KBM-7 (cell line): ENCODE measurements at regions not wholly inside any gene's neighbourhood (a gene's known extent, or its start where the extent isn't known, plus 50 kb on each side); places are given as distances from the start of the nearest gene placed in this dataset.

Experiments
- DNase-seq: peaks from one replicate; pipeline ENCODE4 v3.0.0-alpha.2; 2015
- in situ Hi-C: fragments of 300-500 bp; cut with MboI; formaldehyde crosslinking; loops from 2 replicates; pipeline ENCODE4 v1.14.3; 2020; ENCODE audit warnings: low sequenced_read_pairs, low pct_unique_long_range_greater_than_20kb, mixed read lengths

DNA sequence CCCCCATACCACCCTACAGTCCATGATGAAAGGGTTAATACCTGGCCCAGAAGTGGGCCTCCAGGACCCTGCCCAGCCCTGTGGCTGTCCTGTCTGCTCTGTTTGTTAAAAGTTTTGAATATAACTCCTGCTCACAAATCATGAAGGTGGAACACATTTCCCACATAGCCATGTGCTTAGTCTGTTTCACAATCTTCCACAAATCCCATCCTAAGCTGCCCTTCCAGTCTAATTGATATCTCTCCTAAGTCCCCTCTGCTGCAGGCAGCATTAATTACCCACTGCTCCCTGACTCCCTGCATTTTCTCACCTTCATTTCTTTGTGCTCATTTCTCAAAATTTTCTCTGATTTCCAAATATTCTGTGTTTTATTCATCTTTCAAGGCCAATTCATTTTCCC is 142.6 kb downstream of the AASDH start:
- in situ Hi-C loops, result no loop called here
- no peak for DNase-seq

DNA sequence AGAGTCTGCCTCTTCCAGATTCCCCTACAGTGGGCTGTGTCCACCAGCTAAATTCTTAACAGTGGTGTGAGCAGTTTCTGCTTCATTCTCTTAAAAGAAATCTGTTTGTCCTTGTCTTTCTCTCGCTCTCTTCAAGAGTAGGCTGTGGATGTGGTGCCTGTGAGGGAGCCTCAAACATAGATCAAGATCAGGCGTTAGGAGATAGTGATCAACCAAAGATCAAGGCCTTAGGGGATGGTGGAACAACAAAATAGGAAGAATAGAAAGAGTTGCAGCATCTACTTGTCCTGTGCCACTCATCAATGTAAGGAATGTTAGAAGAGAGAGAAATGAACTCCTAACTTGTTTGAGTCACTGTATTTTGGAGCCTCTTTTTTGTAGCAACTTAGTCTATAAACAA is 144.2 kb downstream of the AASDH start:
- in situ Hi-C loops, result no loop called here

DNA sequence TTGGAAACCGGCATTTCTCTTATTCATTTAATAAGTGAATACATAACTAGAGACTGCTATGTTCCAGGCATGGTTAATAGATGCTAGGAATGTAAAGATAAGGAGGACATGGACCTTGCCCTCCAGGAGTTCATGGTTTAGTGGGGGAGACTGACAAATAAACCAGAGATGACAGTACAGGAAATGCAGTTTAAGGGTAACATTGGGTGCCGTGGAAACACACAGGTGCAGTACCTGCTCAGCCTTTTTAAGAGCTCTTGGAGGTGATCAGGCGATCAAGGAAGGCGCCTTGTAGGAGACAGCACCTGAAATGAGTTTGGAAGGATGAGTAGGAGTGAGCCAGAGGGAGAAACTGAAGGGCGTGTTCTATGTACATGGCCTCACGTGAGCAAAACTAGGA is 145.8 kb downstream of the AASDH start:
- in situ Hi-C loops, result no loop called here
- no peak for DNase-seq

More for the DNA sequence above, 144.2 kb downstream of the AASDH start:
- DNase-seq, result no peak

DNA sequence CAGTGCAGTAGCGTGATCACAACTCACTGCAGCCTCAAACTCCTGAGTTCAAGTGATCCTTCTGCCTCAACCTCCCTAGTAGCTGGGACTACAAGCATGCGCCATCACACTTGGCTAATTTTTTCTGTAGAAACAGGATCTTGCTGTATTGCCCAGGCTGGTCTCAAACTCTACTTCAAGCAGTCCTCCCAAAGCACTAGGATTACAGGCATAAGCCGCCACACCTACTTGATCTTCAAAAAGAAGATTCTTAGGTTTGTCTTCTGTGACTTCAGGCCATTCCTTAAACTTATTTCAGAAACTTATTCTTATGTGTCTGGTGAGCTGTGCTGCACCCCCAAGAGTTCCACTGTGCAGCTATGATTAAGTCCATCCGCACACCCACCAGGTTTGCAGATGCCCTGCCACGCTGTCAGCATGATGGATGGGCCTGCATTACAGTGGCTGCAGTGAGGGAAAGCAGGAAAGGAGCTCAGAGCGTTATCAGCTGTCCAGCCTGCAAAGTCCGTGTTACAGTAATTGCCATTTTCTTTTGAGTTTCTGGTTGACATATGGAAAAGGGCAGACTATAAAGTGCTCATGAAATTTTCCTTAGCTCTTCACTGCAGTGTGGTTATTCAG is 146.6 kb downstream of the AASDH start:
- DNase-seq, result no peak
- in situ Hi-C loops, result no loop called here

DNA sequence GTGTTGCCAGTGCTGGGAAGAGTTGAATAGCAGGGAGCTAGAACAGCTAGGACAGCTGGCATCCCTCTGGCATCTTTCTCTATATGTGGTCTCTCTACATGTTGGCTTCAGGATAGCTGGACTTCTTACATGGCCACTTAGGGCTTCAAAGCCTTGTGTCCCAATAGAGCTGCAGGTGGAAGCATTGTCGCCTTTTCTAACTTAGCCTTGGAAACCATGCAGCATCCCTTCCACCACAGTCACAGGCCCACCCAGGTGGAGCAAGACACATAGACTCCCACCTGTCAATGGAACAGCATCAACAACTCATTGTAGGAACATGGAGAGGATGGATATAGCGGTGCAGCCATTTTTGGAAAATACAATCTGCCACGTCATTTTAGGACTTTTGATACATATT is 149.0 kb downstream of the AASDH start:
- no peak for DNase-seq
- in situ Hi-C loops, result no loop called here

DNA sequence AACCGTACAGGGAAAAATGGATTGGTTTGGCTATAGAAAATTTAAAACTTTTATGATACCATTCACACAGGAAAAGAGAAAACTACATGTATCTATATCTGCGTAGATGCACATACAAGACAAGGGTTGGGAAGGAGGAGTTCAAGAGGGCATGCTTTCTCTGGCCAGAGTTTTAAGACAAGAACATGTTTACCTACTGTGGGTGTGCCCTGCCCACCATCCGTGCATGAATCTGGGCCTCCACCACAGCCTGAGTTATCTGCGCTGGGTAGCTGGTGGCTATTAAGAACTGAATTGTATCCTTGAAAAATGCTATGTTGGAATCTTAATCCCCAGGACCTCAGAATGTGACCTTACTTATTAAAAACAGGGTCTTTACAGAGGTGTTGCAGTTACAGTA is 151.6 kb downstream of the AASDH start:
- in situ Hi-C loops, result no loop called here
- DNase-seq, result no peak

DNA sequence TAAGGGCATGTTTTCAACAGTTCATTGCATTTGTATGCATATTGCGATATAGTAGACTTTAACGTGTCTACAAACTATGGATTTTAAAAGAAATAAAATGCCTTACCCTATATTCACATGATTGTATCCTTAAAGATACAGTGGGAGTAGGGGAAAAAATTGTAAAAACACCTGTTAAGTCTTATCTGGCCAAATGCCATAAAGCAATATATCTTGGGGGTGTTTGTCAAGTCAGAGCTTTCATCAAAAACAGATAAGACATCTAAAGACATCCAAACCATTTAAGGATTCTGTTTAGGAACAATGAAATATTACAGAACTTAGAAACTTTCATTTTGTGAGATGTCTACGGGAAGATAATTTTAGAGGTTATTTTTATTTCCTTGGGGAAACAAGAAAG is 152.3 kb downstream of the AASDH start:
- in situ Hi-C loops, result no loop called here
- DNase-seq, result no peak

DNA sequence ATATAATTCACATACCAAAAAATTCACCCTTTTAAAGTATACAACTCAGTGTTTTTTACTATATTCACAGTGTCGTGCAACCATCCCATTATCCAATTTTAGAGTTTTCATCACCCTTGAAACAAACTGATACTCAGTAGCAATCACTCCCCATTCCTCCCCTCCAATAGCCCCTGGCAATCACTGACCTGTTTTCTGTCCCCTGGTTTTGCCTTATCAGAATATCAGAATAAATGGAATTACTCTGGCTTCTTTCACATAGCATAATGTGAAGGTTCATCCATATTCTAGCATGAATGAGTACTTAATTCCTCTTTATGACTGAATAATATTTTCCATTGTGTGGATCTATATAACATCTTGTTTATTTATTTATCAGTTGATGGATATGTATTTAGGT is 153.2 kb downstream of the AASDH start:
- in situ Hi-C loops, result no loop called here
- no peak for DNase-seq

DNA sequence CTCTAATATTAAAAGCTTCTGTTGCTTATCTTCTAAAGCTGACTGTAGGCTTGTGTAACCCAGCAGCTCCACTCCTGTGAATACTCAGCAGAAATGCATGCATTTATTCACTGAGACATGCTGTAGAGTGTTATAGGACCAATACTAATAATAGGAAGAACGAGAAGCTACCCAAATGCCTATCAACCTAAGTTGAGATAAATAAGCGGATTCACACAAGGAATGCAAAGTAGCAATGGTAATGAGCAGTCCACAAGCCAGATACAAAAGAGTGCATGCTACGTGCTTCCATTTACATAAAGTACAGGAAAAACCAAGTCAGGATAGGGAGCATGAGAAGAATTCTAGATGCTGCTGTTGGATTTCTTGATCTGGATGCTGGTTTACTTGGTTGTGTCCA is 155.9 kb downstream of the AASDH start:
- in situ Hi-C loops, result no loop called here

DNA sequence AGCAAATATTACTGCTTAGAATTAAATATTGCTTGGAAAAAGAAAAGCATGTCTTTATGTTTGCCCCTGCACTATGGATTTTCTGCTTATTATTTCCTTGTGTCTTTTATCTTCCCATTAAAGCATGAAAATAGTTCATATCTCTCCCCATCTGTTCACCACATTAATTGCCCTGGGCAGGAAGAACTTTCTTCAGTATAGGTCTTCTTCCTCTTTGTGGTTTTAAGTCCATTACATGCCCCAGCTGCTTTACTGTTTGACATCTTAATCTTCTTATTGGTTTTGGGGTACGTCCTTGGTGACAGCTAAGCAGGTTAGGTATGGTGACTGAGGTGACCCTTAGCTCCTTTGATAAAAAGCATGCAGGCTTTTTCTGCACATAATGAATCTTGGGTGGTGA is 157.3 kb downstream of the AASDH start:
- in situ Hi-C loops, result no loop called here
- DNase-seq, result peak; percentile 78

More for the DNA sequence above, 155.9 kb downstream of the AASDH start:
- DNase-seq, result no peak

DNA sequence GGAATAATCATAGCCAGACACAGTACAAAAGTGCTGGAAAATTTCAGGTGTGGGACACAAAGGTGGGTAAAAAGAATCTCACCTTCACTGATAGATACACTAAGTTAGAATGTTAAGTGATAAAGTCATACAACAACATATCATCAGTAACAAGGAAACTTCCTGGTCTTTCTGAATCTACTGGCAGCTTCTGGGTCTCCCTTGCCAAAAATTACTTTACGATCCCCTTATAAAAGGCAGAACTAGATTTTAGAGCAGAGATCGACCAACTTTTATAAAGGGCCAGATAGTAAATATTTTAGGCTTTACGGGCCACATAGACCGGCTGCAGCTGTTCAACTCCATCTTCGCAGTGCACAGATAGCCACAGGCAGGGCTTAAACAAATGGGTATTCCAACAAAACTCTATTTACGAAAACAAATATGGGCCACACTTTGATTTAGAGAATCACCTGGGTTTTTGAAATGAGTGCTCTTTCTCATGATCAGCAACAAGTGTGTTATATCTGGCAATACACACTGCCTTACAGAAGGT is 159.9 kb downstream of the AASDH start:
- in situ Hi-C loops, result no loop called here
- no peak for DNase-seq

DNA sequence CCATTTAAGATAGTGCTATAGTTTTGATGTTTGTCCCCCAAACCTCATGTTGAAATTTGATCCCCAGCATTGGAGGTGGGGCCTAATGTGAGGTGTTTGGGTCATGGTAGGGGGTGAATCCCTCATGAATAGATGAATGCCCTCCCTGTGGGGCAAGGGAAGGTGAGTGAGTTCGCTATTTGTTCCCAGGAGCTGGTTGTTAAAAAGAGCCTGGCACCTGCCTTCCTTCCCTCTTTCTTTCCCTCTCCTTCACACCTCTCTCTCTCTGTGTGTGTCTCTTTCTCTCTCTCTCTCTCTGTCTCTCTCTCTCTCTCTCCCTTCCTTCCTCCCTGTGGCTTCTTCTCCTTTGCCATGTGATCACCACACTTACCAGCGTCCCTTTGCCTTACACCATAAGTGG is 160.7 kb downstream of the AASDH start:
- in situ Hi-C loops, result no loop called here
- no peak for DNase-seq

DNA sequence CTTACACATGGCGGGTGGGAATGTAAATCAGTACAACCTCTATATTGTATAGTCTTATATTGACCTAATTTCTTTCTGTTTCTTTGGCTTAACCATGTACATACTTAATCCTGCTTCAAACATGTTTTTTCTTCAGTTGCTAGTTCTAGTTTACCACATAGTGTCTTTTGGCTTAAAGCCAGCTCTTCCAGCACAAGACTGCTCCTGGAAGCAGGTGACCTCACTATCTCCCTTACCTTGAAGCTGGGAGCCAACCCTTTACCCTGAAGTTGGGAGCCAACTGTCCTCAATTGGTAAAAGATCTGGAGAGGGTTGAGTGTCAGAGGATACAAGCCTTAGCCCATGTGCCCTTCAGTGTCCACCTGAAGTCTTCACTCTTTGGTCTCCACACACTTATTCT is 162.7 kb downstream of the AASDH start:
- no peak for DNase-seq
- in situ Hi-C loops, result no loop called here

DNA sequence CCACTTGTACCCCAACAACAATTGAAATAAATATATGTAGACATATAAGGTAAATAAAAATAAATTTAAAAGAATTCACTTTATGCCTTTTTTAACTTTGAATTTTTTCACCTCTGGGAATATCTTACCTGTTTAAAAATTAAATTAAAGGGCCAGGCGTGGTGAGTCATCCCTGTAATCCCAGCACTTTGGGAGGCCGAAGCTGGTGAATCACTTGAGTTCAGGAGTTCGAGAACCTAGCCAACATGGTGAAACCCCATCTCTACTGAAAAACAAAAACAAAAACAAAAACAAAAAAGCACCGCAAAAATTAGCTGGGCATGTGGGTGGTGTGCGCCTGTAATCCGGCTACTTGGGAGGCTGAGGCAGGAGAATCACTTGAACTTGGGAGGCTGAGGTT is 164.8 kb downstream of the AASDH start:
- in situ Hi-C loops, result no loop called here
- no peak for DNase-seq

DNA sequence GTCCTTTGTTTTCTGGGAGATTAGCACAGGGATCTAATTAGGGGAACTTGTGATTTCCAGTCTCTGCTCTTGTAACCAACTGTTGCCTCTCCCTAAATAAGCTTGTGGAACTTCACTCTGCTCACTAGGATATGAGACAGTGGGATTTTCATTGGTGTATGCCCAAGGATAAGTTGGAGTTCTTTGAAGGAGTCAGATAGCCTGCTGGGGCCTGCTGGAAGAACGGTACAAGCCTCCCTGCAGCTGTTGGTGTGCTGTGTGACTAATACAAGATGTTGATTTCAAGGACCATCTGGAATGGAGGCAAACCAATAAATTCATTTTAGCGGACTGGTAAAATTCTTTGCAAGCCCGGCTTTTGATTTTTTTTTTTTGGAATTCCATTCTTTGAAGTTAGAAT is 167.0 kb downstream of the AASDH start:
- in situ Hi-C loops, result no loop called here
- no peak for DNase-seq

DNA sequence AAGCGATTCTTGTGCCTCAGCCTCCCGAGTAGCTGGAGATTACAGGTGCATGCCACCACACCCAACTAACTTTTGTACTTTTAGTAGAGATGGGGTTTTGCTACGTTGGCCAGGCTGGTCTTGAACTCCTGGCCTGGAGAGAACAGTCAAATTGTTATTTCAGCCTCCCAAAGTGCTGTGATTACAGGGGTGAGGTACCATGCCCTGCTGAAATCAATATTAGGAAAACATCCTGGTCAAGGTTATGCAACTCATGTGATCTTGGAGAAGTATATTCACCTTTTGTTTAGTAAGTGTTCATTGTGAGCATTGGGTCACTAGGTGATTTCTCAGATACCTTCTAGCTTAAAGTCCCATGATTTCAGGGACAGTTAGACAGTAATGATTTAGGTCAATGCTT is 167.8 kb downstream of the AASDH start:
- DNase-seq, result no peak
- in situ Hi-C loops, result no loop called here

DNA sequence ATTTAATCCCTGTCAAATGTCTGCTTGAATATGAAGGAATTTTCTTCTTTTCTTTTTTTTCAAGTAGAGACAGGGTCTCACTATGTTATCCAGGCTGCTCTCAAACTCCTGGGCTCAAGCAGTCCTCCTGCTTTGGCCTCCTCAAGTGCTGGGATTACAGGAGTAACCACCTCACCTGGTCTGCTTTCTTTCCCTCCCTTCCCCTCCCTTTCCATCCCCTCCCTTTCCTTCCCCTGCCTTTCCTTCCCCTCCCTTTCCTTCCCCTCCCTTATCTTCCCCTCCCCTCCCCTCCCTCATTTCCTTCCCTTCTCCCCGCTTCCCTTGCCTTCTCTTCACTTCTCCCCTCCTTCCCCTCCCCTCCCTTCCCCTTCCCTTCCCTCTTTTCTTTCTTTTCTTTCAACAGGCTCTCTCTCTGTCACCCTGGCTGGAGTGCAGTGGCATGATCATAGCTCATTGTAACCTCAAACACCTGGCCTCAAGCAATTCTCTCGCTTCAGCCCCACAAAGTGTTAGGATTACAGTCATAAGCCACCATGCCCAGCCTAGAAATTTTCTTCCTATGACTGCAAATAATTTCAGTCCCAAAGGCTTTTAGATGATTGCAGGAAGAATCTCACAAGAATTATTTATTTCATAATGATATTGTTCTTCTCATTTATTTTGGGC is 168.9 kb downstream of the AASDH start:
- no peak for DNase-seq
- in situ Hi-C loops, result no loop called here

DNA sequence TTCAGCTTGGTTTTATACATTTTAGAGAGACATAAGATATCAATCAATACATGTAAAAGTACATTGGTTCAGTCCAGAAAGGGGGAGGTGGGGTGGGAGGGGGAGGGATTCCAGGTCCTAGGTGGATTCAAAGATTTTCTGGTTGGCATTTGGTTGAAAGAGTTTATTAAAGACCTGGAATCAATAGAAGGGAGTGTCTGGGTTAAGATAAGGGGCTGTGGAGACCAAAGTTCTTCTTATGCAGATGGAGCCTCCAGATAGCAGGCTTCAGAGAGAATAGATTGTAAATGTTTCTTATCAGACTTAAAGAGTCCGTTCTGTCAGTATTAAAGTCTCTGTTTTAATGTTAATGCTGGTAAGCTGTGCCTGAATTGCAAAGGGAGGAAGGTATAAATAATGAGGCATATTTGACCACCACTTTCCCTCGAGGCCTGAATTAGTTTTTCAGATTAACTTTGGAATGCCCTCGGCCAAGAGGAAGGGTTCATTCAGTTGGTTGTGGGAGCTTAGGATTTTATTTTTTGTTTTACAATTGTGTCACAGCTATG is 169.9 kb downstream of the AASDH start:
- peak; percentile 39 for DNase-seq
- in situ Hi-C loops, result no loop called here

DNA sequence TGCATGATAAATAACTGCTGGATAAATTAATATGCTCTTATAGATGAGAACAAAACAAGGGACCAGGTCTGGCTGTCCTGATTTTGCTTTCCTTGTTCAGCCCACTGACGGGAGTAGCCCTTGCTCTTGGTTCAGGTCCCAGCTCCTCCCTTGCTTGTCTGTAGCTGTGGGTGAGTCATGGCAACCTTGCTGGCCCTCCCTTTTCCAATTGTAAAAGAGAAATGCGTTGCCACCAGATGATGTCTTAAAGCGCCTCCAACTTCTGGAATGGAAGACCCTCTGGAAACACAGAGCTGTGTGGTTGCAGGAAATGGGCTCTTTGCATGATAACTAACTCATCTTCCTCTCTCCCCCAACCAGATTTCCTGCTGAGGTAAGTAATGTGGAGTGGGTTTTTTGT is 171.4 kb downstream of the AASDH start:
- DNase-seq, result peak; percentile 85
- in situ Hi-C loops, result no loop called here

DNA sequence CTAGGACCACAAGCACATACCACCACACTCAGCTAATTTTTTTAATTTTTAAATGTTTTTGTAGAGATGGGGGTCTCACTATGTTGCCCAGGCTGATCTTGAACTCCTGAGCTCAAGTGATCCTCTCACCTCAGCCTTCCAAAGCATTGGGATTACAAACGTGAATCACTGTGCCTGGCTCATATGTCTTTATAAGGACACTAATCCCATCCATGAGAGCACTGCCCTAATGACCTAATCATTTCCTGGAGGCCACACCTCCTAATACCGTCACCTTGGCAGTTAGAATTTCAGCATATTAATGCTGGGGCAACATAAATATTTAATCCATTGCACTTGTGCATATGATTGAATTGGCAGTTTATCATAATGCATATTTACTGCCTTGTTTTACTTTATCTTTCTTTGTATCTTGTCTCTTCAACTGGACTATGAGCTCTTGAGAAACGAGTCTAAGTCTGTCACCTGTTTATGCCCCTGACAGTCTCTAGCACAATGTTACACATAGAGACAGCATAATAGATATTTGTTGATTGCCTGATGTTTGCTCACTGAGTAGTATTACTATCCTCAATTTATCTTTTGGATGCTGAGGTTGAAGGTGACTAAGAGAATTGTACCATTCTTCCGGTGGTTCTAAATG is 172.0 kb downstream of the AASDH start:
- in situ Hi-C loops, result no loop called here
- no peak for DNase-seq
